Sigmoid colon (tissue), 6 donors: ENCODE measurements at regions not wholly inside any gene's neighbourhood (a gene's known extent, or its start where the extent isn't known, plus 50 kb on each side); places are given as distances from the start of the nearest gene placed in this dataset.

ENCODE experiments used
- DNase-seq: peaks from one replicate; pipeline ENCODE4 v3.0.0-alpha.2; 2019
- H3K27ac ChIP-seq, 4 donors: fragments of 200-600 bp; sonication (generic); one replicate each; pipeline ENCODE4 v1.5.1; 2016 to 2019; ENCODE audit warnings: mild to moderate bottlenecking in 1 of 4
- H3K27me3 ChIP-seq, 3 donors: fragments of 200-600 bp; sonication (generic); one replicate each; pipeline ENCODE4 v1.5.1; 2019; ENCODE audit warnings: mild to moderate bottlenecking in 1 of 3
- H3K36me3 ChIP-seq, 4 donors: fragments of 200-600 bp; sonication (generic); one replicate each; pipeline ENCODE4 v1.5.1; 2016 to 2019
- H3K4me1 ChIP-seq, 4 donors: fragments of 200-600 bp; sonication (generic); one replicate each; pipeline ENCODE4 v1.5.1; 2017 to 2019
- H3K4me3 ChIP-seq, 4 donors: fragments of 200-600 bp; sonication (generic); one replicate each; pipeline ENCODE4 v1.5.1; 2017 to 2019; ENCODE audit warnings: mild to moderate bottlenecking in 2 of 4, moderate library complexity in 1 of 4
- H3K9me3 ChIP-seq, 4 donors: fragments of 200-600 bp in 3 of 4; sonication (generic) in 3 of 4; one replicate each; pipeline versions ENCODE4 v1.5.1 to v1.6.1; 2013 to 2019
- EP300 ChIP-seq, 4 donors: sonication (generic); formaldehyde crosslinking; IDR thresholded peaks; one replicate each; pipeline ENCODE4 v1.6.1; 2017; ENCODE audit warnings: antibody characterized with exemption in 4 of 4
- POLR2A ChIP-seq, 2 donors: fragments of 450-650 bp; IDR thresholded peaks; one replicate each; pipeline ENCODE4 v1.6.1; 2016; ENCODE audit warnings: antibody characterized with exemption in 2 of 2, mild to moderate bottlenecking in 2 of 2, moderate library complexity in 2 of 2
- POLR2AphosphoS5 ChIP-seq, 4 donors: sonication (generic); formaldehyde crosslinking; IDR thresholded peaks; one replicate each; pipeline ENCODE4 v1.6.1; 2017; ENCODE audit warnings: antibody characterized with exemption in 4 of 4
- WGBS, 2 donors: extraction: QIAGEN DNeasy Blood & Tissue Kit; methylation state at CpG; one replicate each; pipeline ENCODE4 v1.1.7; 2013; 5-methylcytosine and 5-hydroxymethylcytosine counted together
- intact Hi-C: fragments of 100-400 bp; cut with DNase I; formaldehyde crosslinking; loops from one replicate; pipeline ENCODE4 v1.15.1; 2023
- TF ChIP-seq, protein P1 (sequence below), 4 experiments: fragments of 450-650 bp in 3 of 4; fragments of 200-600 bp in 1 of 4; IDR thresholded peaks; one replicate each; pipeline ENCODE4 v1.5.1; 2016 to 2019; ENCODE audit warnings: antibody characterized with exemption in 4 of 4, mild to moderate bottlenecking in 3 of 4, moderate library complexity in 2 of 4
- donor health status: healthy with polysubstance abuse.
- donor health status: healthy.

DNA sequence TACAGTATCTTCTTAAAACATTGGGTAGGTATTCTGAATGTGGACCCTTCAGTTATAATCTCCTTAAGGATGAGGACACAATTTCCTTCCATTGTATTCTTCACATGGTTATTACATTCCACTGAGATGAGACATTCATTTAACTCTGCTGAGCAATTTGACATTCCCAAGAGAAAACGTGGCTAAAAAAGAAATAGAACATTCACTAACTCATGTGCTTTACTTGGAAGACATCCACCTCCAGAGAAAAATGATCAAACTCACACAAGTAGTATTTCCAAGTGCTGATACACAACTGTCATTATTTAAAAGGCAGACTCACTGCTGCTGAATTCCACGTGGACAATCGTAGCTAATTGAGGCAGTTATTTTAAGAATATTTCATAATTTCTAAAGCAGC is 227.9 kb upstream of the ANKRD50 start:
- Histone ChIP-seq H3K4me1 (peaks cover 0 to 33% (median 23%) of the 10 kb centered on the region in 4 donors), H3K9me3 (no peaks in the 10 kb centered on the region), H3K36me3 (no peaks in the 10 kb centered on the region), H3K4me3 (no peak overlapping the region), H3K27ac (peak overlapping the region in 2 of 4 donors; percentile 27 to 36), H3K27me3 (no peaks in the 10 kb centered on the region)
- intact Hi-C loops = no loop called here
- 57 to 60% methylated on average over 3 of the region's 3 CpGs for WGBS, 2 donors
- no peak for DNase-seq
- TF ChIP-seq EP300 (IDR thresholded peaks at IDR 0.05) (peak in 1 of 4 donors; percentile 20), POLR2AphosphoS5 (IDR thresholded peaks at IDR 0.05) (peak in 3 of 4 donors; percentile 23 to 55 (median 41)), POLR2A (IDR thresholded peaks at IDR 0.05) (no peak)

DNA sequence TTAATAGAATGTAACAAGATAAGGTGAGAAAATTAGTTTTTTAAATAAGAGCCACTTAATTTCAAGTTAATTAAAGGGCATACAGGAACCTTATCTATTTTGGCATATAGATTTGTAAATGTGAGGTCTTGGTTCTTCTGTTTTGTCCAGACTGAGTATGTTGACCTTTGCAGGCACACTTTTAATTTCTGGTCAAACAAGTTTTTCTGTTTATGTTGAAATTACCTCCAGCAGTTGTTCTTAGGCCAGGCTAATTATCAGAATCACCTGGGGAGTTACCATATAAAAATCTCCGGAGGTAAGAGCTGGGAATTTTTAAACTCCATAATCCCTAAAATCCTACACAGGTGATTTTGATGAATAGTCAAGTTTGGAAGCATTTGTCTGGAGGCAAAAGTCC is 227.4 kb upstream of the ANKRD50 start:
- DNase-seq = no peak
- no peaks in the 10 kb centered on the region for H3K27me3 ChIP-seq
- TF ChIP-seq POLR2AphosphoS5 (IDR thresholded peaks at IDR 0.05) (no peak), EP300 (IDR thresholded peaks at IDR 0.05) (no peak), POLR2A (IDR thresholded peaks at IDR 0.05) (no peak)
- TF ChIP-seq, protein P1, sequence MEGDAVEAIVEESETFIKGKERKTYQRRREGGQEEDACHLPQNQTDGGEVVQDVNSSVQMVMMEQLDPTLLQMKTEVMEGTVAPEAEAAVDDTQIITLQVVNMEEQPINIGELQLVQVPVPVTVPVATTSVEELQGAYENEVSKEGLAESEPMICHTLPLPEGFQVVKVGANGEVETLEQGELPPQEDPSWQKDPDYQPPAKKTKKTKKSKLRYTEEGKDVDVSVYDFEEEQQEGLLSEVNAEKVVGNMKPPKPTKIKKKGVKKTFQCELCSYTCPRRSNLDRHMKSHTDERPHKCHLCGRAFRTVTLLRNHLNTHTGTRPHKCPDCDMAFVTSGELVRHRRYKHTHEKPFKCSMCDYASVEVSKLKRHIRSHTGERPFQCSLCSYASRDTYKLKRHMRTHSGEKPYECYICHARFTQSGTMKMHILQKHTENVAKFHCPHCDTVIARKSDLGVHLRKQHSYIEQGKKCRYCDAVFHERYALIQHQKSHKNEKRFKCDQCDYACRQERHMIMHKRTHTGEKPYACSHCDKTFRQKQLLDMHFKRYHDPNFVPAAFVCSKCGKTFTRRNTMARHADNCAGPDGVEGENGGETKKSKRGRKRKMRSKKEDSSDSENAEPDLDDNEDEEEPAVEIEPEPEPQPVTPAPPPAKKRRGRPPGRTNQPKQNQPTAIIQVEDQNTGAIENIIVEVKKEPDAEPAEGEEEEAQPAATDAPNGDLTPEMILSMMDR (IDR thresholded peaks at IDR 0.05) = no peak
- no peaks in the 10 kb centered on the region for H3K36me3 ChIP-seq
- H3K9me3 ChIP-seq = no peaks in the 10 kb centered on the region
- WGBS, 2 donors = 13 to 62% methylated on average over 1 of the region's 1 CpG
- H3K4me1 ChIP-seq = peaks cover 0 to 33% (median 23%) of the 10 kb centered on the region in 4 donors
- intact Hi-C loops = no loop called here
- no peak overlapping the region for H3K4me3 ChIP-seq
- peak overlapping the region in 1 of 4 donors; percentile 27 for H3K27ac ChIP-seq

DNA sequence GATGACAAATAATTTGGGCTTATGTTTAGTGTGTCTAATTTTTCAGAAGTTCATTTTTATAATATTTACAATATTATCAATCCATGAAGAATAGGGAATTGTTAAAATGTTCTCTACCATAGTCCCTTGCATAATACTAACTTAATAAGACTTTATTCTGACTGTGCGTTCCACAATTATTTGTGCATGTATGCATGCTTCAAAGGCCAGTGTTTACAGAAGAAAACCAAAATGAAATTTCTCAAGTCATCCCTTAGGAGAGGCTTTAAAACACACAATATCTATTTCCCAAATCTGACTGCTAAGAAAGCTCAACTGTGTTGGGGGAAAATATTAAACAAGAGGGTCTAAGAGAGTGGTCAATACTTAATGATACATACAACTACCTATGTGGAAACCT is 226.3 kb upstream of the ANKRD50 start:
- Histone ChIP-seq H3K36me3 (no peaks in the 10 kb centered on the region), H3K4me3 (no peak overlapping the region), H3K27ac (no peak overlapping the region), H3K9me3 (no peaks in the 10 kb centered on the region), H3K27me3 (no peaks in the 10 kb centered on the region), H3K4me1 (peaks cover 0 to 33% (median 23%) of the 10 kb centered on the region in 4 donors)
- WGBS, 2 donors = 89 to 97% methylated on average over 1 of the region's 1 CpG
- TF ChIP-seq, protein P1 (IDR thresholded peaks at IDR 0.05) = no peak
- TF ChIP-seq EP300 (IDR thresholded peaks at IDR 0.05) (no peak), POLR2A (IDR thresholded peaks at IDR 0.05) (no peak), POLR2AphosphoS5 (IDR thresholded peaks at IDR 0.05) (no peak)
- intact Hi-C loops = no loop called here
- no peak for DNase-seq

DNA sequence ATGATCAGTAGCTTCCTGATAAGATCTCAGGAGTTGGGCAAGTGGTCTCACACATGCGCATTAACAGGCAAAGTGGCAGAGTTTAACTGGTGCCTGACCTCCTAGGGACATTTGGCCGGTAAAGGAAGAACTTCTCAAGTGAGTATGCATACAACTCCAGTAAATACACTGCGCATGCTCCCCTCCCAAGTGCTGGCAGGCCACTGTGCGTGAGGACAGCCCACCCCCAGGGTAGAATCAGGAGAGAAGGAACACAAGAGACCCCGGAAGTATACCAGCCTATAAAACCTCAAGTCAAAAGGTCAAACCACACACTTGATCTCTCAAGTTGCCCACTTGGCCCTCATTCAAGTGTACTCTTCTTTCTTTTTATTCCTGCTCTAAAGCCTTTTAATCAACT is 225.5 kb upstream of the ANKRD50 start:
- intact Hi-C loops = no loop called here
- Histone ChIP-seq H3K9me3 (no peaks in the 10 kb centered on the region), H3K4me3 (no peak overlapping the region), H3K27me3 (no peaks in the 10 kb centered on the region), H3K4me1 (peaks cover 0 to 33% (median 23%) of the 10 kb centered on the region in 4 donors), H3K36me3 (no peaks in the 10 kb centered on the region), H3K27ac (no peak overlapping the region)
- 66 to 67% methylated on average over 5 of the region's 5 CpGs for WGBS, 2 donors
- no peak for TF ChIP-seq EP300 (IDR thresholded peaks at IDR 0.05)
- TF ChIP-seq POLR2A (IDR thresholded peaks at IDR 0.05) = no peak
- no peak for TF ChIP-seq POLR2AphosphoS5 (IDR thresholded peaks at IDR 0.05)
- TF ChIP-seq, protein P1 (IDR thresholded peaks at IDR 0.05) = no peak
- no peak for DNase-seq

DNA sequence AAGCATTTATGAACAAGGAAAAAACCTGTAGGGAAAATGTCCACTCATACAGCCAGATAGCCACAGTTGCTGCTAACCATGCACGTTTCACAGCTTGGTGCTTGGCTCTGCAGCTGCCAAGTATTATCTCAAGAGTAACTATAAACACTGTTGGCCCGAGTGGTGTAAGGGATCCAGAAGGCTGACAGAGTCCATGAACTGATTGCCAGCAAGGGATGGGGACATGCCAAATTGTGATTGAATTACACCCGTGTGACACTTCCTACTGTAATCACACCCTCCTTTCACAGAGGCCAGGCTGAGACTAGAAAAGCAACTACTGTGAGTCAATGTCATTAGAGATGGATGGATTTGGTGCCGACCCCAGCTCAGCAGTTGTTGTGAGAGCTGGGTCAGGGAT is 223.9 kb upstream of the ANKRD50 start:
- intact Hi-C loops = no loop called here
- peak overlapping the region in 2 of 4 donors; percentile 1 to 41 for H3K27ac ChIP-seq
- no peaks in the 10 kb centered on the region for H3K36me3 ChIP-seq

DNA sequence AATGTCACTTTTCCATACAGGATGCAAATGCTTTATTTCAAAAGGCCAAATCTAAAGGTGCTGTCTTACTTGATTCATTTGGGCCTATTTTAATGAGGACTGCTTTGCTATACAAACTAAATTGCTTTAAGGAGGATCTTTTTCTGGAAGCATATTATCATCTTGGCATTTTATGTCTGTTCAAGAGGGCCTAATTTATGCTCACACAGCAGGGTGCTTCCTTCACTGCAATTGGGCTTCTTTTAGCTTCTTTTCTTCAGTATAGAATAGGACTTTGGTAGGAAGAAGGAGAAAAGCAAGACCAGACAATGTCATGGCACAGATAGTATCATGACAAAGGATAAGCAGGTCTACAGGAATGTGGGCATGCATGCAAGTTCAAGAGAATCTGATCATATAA is 222.4 kb upstream of the ANKRD50 start:
- H3K27me3 ChIP-seq = no peaks in the 10 kb centered on the region
- intact Hi-C loops = no loop called here
- H3K36me3 ChIP-seq = no peaks in the 10 kb centered on the region
- H3K9me3 ChIP-seq = no peaks in the 10 kb centered on the region
- peaks cover 0 to 23% (median 14%) of the 10 kb centered on the region in 4 donors for H3K4me1 ChIP-seq
- DNase-seq = no peak
- TF ChIP-seq EP300 (IDR thresholded peaks at IDR 0.05) (no peak), POLR2AphosphoS5 (IDR thresholded peaks at IDR 0.05) (no peak)
- no peak overlapping the region for H3K27ac ChIP-seq
- H3K4me3 ChIP-seq = no peak overlapping the region

More for the DNA sequence above, 223.9 kb upstream of the ANKRD50 start:
- Histone ChIP-seq H3K27me3 (no peaks in the 10 kb centered on the region), H3K4me1 (peaks cover 0 to 33% (median 23%) of the 10 kb centered on the region in 4 donors), H3K9me3 (no peaks in the 10 kb centered on the region), H3K4me3 (no peak overlapping the region)
- TF ChIP-seq EP300 (IDR thresholded peaks at IDR 0.05) (no peak), POLR2AphosphoS5 (IDR thresholded peaks at IDR 0.05) (peak in 2 of 4 donors; percentile 3 to 30)
- no peak for DNase-seq
- 13 to 41% methylated on average over 4 of the region's 4 CpGs for WGBS, 2 donors
